ENCODE measurements at regions not wholly inside any gene's neighbourhood (a gene's known extent, or its start where the extent isn't known, plus 50 kb on each side); places are given as distances from the start of the nearest gene placed in this dataset.
"Not testable (repeated sequence)": the region's sequence is repeated elsewhere in the genome, so short reads cannot be mapped to it uniquely, and the experiment has no call there.

DNA sequence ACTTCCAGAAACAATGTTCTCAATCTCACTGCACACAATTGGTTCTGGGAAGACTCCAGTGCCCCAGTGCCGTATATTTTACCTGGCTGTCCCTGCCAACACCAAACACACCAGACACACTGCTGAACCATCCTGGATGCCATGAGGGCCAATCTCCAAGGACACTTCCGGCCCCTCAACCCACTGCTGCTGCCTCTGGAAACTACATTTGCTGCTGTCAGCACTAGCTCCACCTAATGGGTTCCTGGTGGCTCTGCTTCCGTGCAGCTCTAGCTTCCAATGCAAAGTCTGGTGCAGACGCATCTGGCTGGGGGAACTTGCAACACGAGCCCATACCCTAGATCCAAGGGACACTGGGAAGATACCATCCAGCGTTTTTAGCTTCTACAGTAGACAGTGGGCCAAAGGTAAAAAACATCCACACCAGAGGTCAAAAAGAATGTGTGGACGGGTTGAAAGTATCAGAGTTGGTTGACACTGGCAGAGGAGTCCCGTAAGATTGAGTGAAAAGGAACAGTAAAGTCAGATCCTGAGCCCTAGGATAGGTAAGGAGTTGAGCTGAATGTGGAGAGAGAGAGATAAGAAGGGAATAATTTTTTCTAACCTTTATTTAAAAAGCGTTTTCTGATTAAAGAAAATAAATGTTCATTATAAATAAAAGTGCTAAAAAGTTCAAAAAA is 99.7 kb upstream of the KIF2A start:
- no peak overlapping the region for H3K4me3 ChIP-seq (ENCODE audit: low read depth, low read length)
- TF ChIP-seq CTCF (IDR thresholded peaks at IDR 0.05; ENCODE audit: low read depth, low read length) = peak; percentile 36
- no peak for TF ChIP-seq POLR2A (IDR thresholded peaks at IDR 0.05; ENCODE audit: extremely low read depth, insufficient read length)
- peak; percentile 54 for DNase-seq (ENCODE audit: low read depth)

- DNase-seq (ENCODE audit: low read depth) = no peak
- TF ChIP-seq POLR2A (IDR thresholded peaks at IDR 0.05; ENCODE audit: extremely low read depth, insufficient read length) = no peak
- TF ChIP-seq MYC (IDR thresholded peaks at IDR 0.05; ENCODE audit: low read depth, low read length) = no peak
- TF ChIP-seq MAX (IDR thresholded peaks at IDR 0.05; ENCODE audit: low read depth, low read length) = no peak
- TF ChIP-seq CTCF (IDR thresholded peaks at IDR 0.05; ENCODE audit: low read depth, low read length) = no peak
- no peak overlapping the region for H3K4me3 ChIP-seq (ENCODE audit: low read depth, low read length)
Observed at GRCh38 chr5:62208218-62208852, 97.7 kb upstream of the KIF2A start.

GRCh38 chr5:62211405-62211804 is 94.6 kb upstream of the KIF2A start:
- no peak for DNase-seq (ENCODE audit: low read depth)
- no peak for TF ChIP-seq MYC (IDR thresholded peaks at IDR 0.05; ENCODE audit: low read depth, low read length)
- no peak for TF ChIP-seq POLR2A (IDR thresholded peaks at IDR 0.05; ENCODE audit: extremely low read depth, insufficient read length)
- TF ChIP-seq CTCF (IDR thresholded peaks at IDR 0.05; ENCODE audit: low read depth, low read length) = no peak
- no peak for TF ChIP-seq MAX (IDR thresholded peaks at IDR 0.05; ENCODE audit: low read depth, low read length)
- H3K4me3 ChIP-seq (ENCODE audit: low read depth, low read length) = no peak overlapping the region

- DNase-seq (ENCODE audit: low read depth) = no peak
- TF ChIP-seq MAX (IDR thresholded peaks at IDR 0.05; ENCODE audit: low read depth, low read length) = no peak
- no peak for TF ChIP-seq MYC (IDR thresholded peaks at IDR 0.05; ENCODE audit: low read depth, low read length)
- no peak for TF ChIP-seq CTCF (IDR thresholded peaks at IDR 0.05; ENCODE audit: low read depth, low read length)
- TF ChIP-seq POLR2A (IDR thresholded peaks at IDR 0.05; ENCODE audit: extremely low read depth, insufficient read length) = no peak
- no peak overlapping the region for H3K4me3 ChIP-seq (ENCODE audit: low read depth, low read length)
Observed at GRCh38 chr5:62212648-62213047, 93.4 kb upstream of the KIF2A start.

- no peak overlapping the region for H3K4me3 ChIP-seq (ENCODE audit: low read depth, low read length)
- DNase-seq (ENCODE audit: low read depth) = no peak
- no peak for TF ChIP-seq MYC (IDR thresholded peaks at IDR 0.05; ENCODE audit: low read depth, low read length)
Observed at GRCh38 chr5:62214701-62215100, 91.3 kb upstream of the KIF2A start.

- H3K4me3 ChIP-seq (ENCODE audit: low read depth, low read length); DNase-seq (ENCODE audit: low read depth): not testable (repeated sequence)
Observed at GRCh38 chr5:62216603-62217002, 89.4 kb upstream of the KIF2A start.

- not testable (repeated sequence) for DNase-seq (ENCODE audit: low read depth); H3K4me3 ChIP-seq (ENCODE audit: low read depth, low read length)
Observed at GRCh38 chr5:62217095-62217494, 88.9 kb upstream of the KIF2A start.

DNA sequence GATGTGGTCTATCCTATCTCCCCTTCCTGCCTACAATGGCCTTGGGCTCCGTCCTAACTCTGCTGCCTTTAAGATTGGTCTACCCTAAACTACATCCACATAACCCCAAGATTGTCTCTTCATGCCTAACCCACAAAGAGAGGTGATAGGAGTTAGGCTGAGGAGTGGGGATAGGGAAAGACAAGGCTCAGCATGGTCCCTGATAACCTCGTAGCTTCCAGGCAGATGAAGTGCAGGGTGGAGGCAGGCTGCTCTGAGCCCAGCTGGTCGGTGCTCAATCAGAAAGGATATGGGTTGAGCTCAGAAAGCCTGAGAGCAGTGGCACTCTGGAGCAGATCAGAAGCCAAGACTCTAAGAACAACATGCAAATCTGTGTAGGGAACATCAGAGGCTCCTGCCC is 87.1 kb upstream of the KIF2A start:
- H3K4me3 ChIP-seq (ENCODE audit: low read depth, low read length); DNase-seq (ENCODE audit: low read depth): not testable (repeated sequence)

GRCh38 chr5:62221881-62222280 is 84.1 kb upstream of the KIF2A start:
- not testable (repeated sequence) for H3K4me3 ChIP-seq (ENCODE audit: low read depth, low read length); DNase-seq (ENCODE audit: low read depth)

DNA sequence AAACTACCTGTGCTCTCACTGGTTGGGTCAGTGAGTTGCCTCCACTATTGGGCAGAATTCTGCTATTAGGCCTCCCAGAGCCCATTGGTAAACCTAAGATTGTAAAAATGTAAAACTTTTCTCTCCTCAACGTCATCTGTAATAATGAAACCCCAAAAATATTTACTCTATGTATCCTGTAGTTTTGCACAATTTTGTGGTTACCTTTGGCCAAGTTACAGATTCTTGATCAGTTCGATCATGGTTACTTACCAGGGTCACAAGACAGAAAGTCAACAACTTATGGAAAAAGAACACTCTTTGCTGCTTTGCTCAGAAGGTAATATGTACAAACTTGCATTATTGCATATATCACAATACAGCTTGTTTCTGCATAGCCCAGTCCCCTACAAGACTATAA is 83.7 kb upstream of the KIF2A start:
- not testable (repeated sequence) for DNase-seq (ENCODE audit: low read depth); H3K4me3 ChIP-seq (ENCODE audit: low read depth, low read length)

Data from NB4 (cell line).